ENCODE measurements at regions not wholly inside any gene's neighbourhood (a gene's known extent, or its start where the extent isn't known, plus 50 kb on each side); places are given as distances from the start of the nearest gene placed in this dataset.

GRCh38 chr10:56547163-56547562, 186.1 kb upstream of the ZWINT start:
- TF ChIP-seq CTCF (IDR thresholded peaks at IDR 0.05) (no peak), POLR2A (IDR thresholded peaks at IDR 0.05) (no peak)

All from esophagus squamous epithelium (tissue), 4 donors.